Glomerular visceral epithelial cell (primary cell): ENCODE measurements at regions not wholly inside any gene's neighbourhood (a gene's known extent, or its start where the extent isn't known, plus 50 kb on each side); places are given as distances from the start of the nearest gene placed in this dataset.
"Not testable (repeated sequence)": the region's sequence is repeated elsewhere in the genome, so short reads cannot be mapped to it uniquely, and the experiment has no call there.

Experiments
- DNase-seq: peaks from one replicate; pipeline ENCODE4 v3.0.0-alpha.2; 2016; ENCODE audit errors: extremely low spot score

GRCh38 chr2:111663471-111664274, 220.3 kb downstream of the ANAPC1 start:
- DNase-seq = no peak

- no peak for DNase-seq
Measured at GRCh38 chr2:111664275-111664850, 219.6 kb downstream of the ANAPC1 start.

- no peak for DNase-seq
Measured at GRCh38 chr2:111665011-111665410, 219.0 kb downstream of the ANAPC1 start.

GRCh38 chr2:111665551-111666116, 218.4 kb downstream of the ANAPC1 start:
- no peak for DNase-seq

GRCh38 chr2:111666160-111666559, 217.8 kb downstream of the ANAPC1 start:
- no peak for DNase-seq

- no peak for DNase-seq
Measured at GRCh38 chr2:111667001-111667400, 217.0 kb downstream of the ANAPC1 start.

GRCh38 chr2:111667542-111668273, 216.3 kb downstream of the ANAPC1 start:
- peak; percentile 76 for DNase-seq

GRCh38 chr2:111668274-111668616, 215.7 kb downstream of the ANAPC1 start:
- DNase-seq = no peak

GRCh38 chr2:111668741-111669140, 215.3 kb downstream of the ANAPC1 start:
- no peak for DNase-seq

GRCh38 chr2:111669928-111670695, 213.9 kb downstream of the ANAPC1 start:
- DNase-seq = no peak

GRCh38 chr2:111670776-111671175, 213.2 kb downstream of the ANAPC1 start:
- no peak for DNase-seq

GRCh38 chr2:111671426-111672150, 212.4 kb downstream of the ANAPC1 start:
- DNase-seq = no peak

- DNase-seq = not testable (repeated sequence)
Measured at GRCh38 chr2:111672641-111673040, 211.4 kb downstream of the ANAPC1 start.

GRCh38 chr2:111673526-111673925, 210.5 kb downstream of the ANAPC1 start:
- no peak for DNase-seq

- no peak for DNase-seq
Measured at GRCh38 chr2:111675419-111676194, 208.4 kb downstream of the ANAPC1 start.

- DNase-seq = no peak
Measured at GRCh38 chr2:111676291-111676822, 207.6 kb downstream of the ANAPC1 start.

GRCh38 chr2:111678161-111678560, 205.8 kb downstream of the ANAPC1 start:
- no peak for DNase-seq

- DNase-seq = no peak
Measured at GRCh38 chr2:111678651-111679050, 205.3 kb downstream of the ANAPC1 start.

- no peak for DNase-seq
Measured at GRCh38 chr2:111679202-111679601, 204.8 kb downstream of the ANAPC1 start.

GRCh38 chr2:111684611-111685010, 199.4 kb downstream of the ANAPC1 start:
- DNase-seq = no peak
